ENCODE measurements at regions not wholly inside any gene's neighbourhood (a gene's known extent, or its start where the extent isn't known, plus 50 kb on each side); places are given as distances from the start of the nearest gene placed in this dataset.

- no peak for FAIRE-seq
These were observed 121.7 kb upstream of the RGMB start for GRCh38 chr5:98651715-98652114.

GRCh38 chr5:98656125-98656795 lies 117.2 kb upstream of the RGMB start:
- DNase-seq (ENCODE audit: insufficient read length, low spot score): no peak
- no peak for TF ChIP-seq PAX5 (IDR thresholded peaks at IDR 0.05; ENCODE audit: insufficient read depth, low read length, severe bottlenecking)
- TF ChIP-seq POU2F2 (IDR thresholded peaks at IDR 0.05; ENCODE audit: low read depth, low read length): no peak
- TF ChIP-seq POLR2AphosphoS5 (IDR thresholded peaks at IDR 0.05; ENCODE audit: low read depth, low read length): no peak
- no peak for TF ChIP-seq SPI1 (IDR thresholded peaks at IDR 0.05; ENCODE audit: low read depth, low read length)
- TF ChIP-seq TAF1 (IDR thresholded peaks at IDR 0.05; ENCODE audit: low read depth, low read length): no peak
- no peak for TF ChIP-seq POLR2A (IDR thresholded peaks at IDR 0.05; ENCODE audit: low read depth, low read length)
- no peak for FAIRE-seq

More at GRCh38 chr5:98651715-98652114, 121.7 kb upstream of the RGMB start:
- DNase-seq (ENCODE audit: insufficient read length, low spot score): no peak
- TF ChIP-seq POLR2A (IDR thresholded peaks at IDR 0.05; ENCODE audit: low read depth, low read length) (no peak), PAX5 (IDR thresholded peaks at IDR 0.05; ENCODE audit: insufficient read depth, low read length, severe bottlenecking) (no peak), POU2F2 (IDR thresholded peaks at IDR 0.05; ENCODE audit: low read depth, low read length) (no peak), POLR2AphosphoS5 (IDR thresholded peaks at IDR 0.05; ENCODE audit: low read depth, low read length) (no peak), SPI1 (IDR thresholded peaks at IDR 0.05; ENCODE audit: low read depth, low read length) (no peak), TAF1 (IDR thresholded peaks at IDR 0.05; ENCODE audit: low read depth, low read length) (no peak)

GRCh38 chr5:98656796-98657195 lies 116.7 kb upstream of the RGMB start:
- no peak for DNase-seq (ENCODE audit: insufficient read length, low spot score)
- no peak for FAIRE-seq
- TF ChIP-seq TAF1 (IDR thresholded peaks at IDR 0.05; ENCODE audit: low read depth, low read length): no peak
- no peak for TF ChIP-seq POLR2A (IDR thresholded peaks at IDR 0.05; ENCODE audit: low read depth, low read length)
- TF ChIP-seq POU2F2 (IDR thresholded peaks at IDR 0.05; ENCODE audit: low read depth, low read length): no peak
- no peak for TF ChIP-seq SPI1 (IDR thresholded peaks at IDR 0.05; ENCODE audit: low read depth, low read length)
- no peak for TF ChIP-seq POLR2AphosphoS5 (IDR thresholded peaks at IDR 0.05; ENCODE audit: low read depth, low read length)
- TF ChIP-seq PAX5 (IDR thresholded peaks at IDR 0.05; ENCODE audit: insufficient read depth, low read length, severe bottlenecking): no peak

- DNase-seq (ENCODE audit: insufficient read length, low spot score): no peak
- TF ChIP-seq PAX5 (IDR thresholded peaks at IDR 0.05; ENCODE audit: insufficient read depth, low read length, severe bottlenecking) (no peak), TAF1 (IDR thresholded peaks at IDR 0.05; ENCODE audit: low read depth, low read length) (no peak), POLR2A (IDR thresholded peaks at IDR 0.05; ENCODE audit: low read depth, low read length) (no peak), POU2F2 (IDR thresholded peaks at IDR 0.05; ENCODE audit: low read depth, low read length) (no peak), POLR2AphosphoS5 (IDR thresholded peaks at IDR 0.05; ENCODE audit: low read depth, low read length) (no peak), SPI1 (IDR thresholded peaks at IDR 0.05; ENCODE audit: low read depth, low read length) (no peak)
- FAIRE-seq: no peak
These were observed 115.9 kb upstream of the RGMB start for GRCh38 chr5:98657559-98657958.

- no peak for TF ChIP-seq SPI1 (IDR thresholded peaks at IDR 0.05; ENCODE audit: low read depth, low read length)
- no peak for TF ChIP-seq POLR2AphosphoS5 (IDR thresholded peaks at IDR 0.05; ENCODE audit: low read depth, low read length)
- TF ChIP-seq TAF1 (IDR thresholded peaks at IDR 0.05; ENCODE audit: low read depth, low read length): no peak
- no peak for TF ChIP-seq POLR2A (IDR thresholded peaks at IDR 0.05; ENCODE audit: low read depth, low read length)
- no peak for TF ChIP-seq PAX5 (IDR thresholded peaks at IDR 0.05; ENCODE audit: insufficient read depth, low read length, severe bottlenecking)
- TF ChIP-seq POU2F2 (IDR thresholded peaks at IDR 0.05; ENCODE audit: low read depth, low read length): no peak
- FAIRE-seq (no peak), DNase-seq (ENCODE audit: insufficient read length, low spot score) (no peak)
These were observed 109.9 kb upstream of the RGMB start for GRCh38 chr5:98663521-98663920.

GRCh38 chr5:98664736-98665135 lies 108.7 kb upstream of the RGMB start:
- FAIRE-seq: no peak
- TF ChIP-seq TAF1 (IDR thresholded peaks at IDR 0.05; ENCODE audit: low read depth, low read length) (no peak), POLR2AphosphoS5 (IDR thresholded peaks at IDR 0.05; ENCODE audit: low read depth, low read length) (no peak), POU2F2 (IDR thresholded peaks at IDR 0.05; ENCODE audit: low read depth, low read length) (no peak), POLR2A (IDR thresholded peaks at IDR 0.05; ENCODE audit: low read depth, low read length) (no peak), PAX5 (IDR thresholded peaks at IDR 0.05; ENCODE audit: insufficient read depth, low read length, severe bottlenecking) (no peak), SPI1 (IDR thresholded peaks at IDR 0.05; ENCODE audit: low read depth, low read length) (no peak)
- no peak for DNase-seq (ENCODE audit: insufficient read length, low spot score)

- DNase-seq (ENCODE audit: insufficient read length, low spot score) (no peak), FAIRE-seq (no peak)
- TF ChIP-seq SPI1 (IDR thresholded peaks at IDR 0.05; ENCODE audit: low read depth, low read length): peak; percentile 52
- TF ChIP-seq POLR2A (IDR thresholded peaks at IDR 0.05; ENCODE audit: low read depth, low read length): no peak
These were observed 93.5 kb upstream of the RGMB start for GRCh38 chr5:98679963-98680362.

GRCh38 chr5:98690002-98690401 lies 83.5 kb upstream of the RGMB start:
- no peak for TF ChIP-seq TAF1 (IDR thresholded peaks at IDR 0.05; ENCODE audit: low read depth, low read length)
- no peak for TF ChIP-seq POLR2A (IDR thresholded peaks at IDR 0.05; ENCODE audit: low read depth, low read length)
- no peak for TF ChIP-seq PAX5 (IDR thresholded peaks at IDR 0.05; ENCODE audit: insufficient read depth, low read length, severe bottlenecking)
- no peak for TF ChIP-seq POLR2AphosphoS5 (IDR thresholded peaks at IDR 0.05; ENCODE audit: low read depth, low read length)
- TF ChIP-seq SPI1 (IDR thresholded peaks at IDR 0.05; ENCODE audit: low read depth, low read length): no peak
- TF ChIP-seq POU2F2 (IDR thresholded peaks at IDR 0.05; ENCODE audit: low read depth, low read length): no peak
- FAIRE-seq (no peak), DNase-seq (ENCODE audit: insufficient read length, low spot score) (no peak)

GRCh38 chr5:98694902-98695301 lies 78.6 kb upstream of the RGMB start:
- DNase-seq (ENCODE audit: insufficient read length, low spot score) (no peak), FAIRE-seq (no peak)
- no peak for TF ChIP-seq TAF1 (IDR thresholded peaks at IDR 0.05; ENCODE audit: low read depth, low read length)
- no peak for TF ChIP-seq POLR2AphosphoS5 (IDR thresholded peaks at IDR 0.05; ENCODE audit: low read depth, low read length)
- no peak for TF ChIP-seq POLR2A (IDR thresholded peaks at IDR 0.05; ENCODE audit: low read depth, low read length)
- no peak for TF ChIP-seq SPI1 (IDR thresholded peaks at IDR 0.05; ENCODE audit: low read depth, low read length)
- TF ChIP-seq POU2F2 (IDR thresholded peaks at IDR 0.05; ENCODE audit: low read depth, low read length): no peak
- no peak for TF ChIP-seq PAX5 (IDR thresholded peaks at IDR 0.05; ENCODE audit: insufficient read depth, low read length, severe bottlenecking)

- DNase-seq (ENCODE audit: insufficient read length, low spot score) (no peak), FAIRE-seq (no peak)
- no peak for TF ChIP-seq PAX5 (IDR thresholded peaks at IDR 0.05; ENCODE audit: insufficient read depth, low read length, severe bottlenecking)
- no peak for TF ChIP-seq TAF1 (IDR thresholded peaks at IDR 0.05; ENCODE audit: low read depth, low read length)
- no peak for TF ChIP-seq POLR2AphosphoS5 (IDR thresholded peaks at IDR 0.05; ENCODE audit: low read depth, low read length)
These were observed 75.1 kb upstream of the RGMB start for GRCh38 chr5:98698359-98698758.
